ENCODE measurements at regions not wholly inside any gene's neighbourhood (a gene's known extent, or its start where the extent isn't known, plus 50 kb on each side); places are given as distances from the start of the nearest gene placed in this dataset.

GRCh38 chr20:22744341-22745193 is 160.2 kb upstream of the FOXA2 start:
- DNase-seq: no peak
- Histone ChIP-seq H3K27me3 (ENCODE audit: insufficient read depth, low read depth, severe bottlenecking) (peaks cover 37% of the 10 kb centered on the region), H3K4me3 (ENCODE audit: low read depth, low read length) (no peak overlapping the region), H3K27ac (no peak overlapping the region), H3K36me3 (no peaks in the 10 kb centered on the region), H3K9me3 (ENCODE audit: severe bottlenecking) (no peaks in the 10 kb centered on the region)
- TF ChIP-seq, protein P1, sequence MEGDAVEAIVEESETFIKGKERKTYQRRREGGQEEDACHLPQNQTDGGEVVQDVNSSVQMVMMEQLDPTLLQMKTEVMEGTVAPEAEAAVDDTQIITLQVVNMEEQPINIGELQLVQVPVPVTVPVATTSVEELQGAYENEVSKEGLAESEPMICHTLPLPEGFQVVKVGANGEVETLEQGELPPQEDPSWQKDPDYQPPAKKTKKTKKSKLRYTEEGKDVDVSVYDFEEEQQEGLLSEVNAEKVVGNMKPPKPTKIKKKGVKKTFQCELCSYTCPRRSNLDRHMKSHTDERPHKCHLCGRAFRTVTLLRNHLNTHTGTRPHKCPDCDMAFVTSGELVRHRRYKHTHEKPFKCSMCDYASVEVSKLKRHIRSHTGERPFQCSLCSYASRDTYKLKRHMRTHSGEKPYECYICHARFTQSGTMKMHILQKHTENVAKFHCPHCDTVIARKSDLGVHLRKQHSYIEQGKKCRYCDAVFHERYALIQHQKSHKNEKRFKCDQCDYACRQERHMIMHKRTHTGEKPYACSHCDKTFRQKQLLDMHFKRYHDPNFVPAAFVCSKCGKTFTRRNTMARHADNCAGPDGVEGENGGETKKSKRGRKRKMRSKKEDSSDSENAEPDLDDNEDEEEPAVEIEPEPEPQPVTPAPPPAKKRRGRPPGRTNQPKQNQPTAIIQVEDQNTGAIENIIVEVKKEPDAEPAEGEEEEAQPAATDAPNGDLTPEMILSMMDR (IDR thresholded peaks at IDR 0.05; ENCODE audit: low read depth, low read length): no peak

DNA sequence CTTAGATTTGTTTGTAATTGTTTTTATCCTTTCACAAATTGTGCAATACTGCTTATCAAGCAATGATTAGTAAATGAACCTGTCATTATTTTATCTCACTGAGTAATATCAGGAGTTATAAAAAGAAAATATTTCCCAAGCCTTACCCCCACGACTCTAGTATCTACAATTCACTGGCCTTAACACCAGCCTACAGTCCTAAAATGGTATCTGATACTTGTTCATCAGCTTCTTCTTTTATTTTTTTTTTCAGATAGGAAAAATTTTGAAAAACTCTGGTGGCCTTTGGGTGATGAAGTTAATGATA is 160.8 kb upstream of the FOXA2 start:
- no peak overlapping the region for H3K27ac ChIP-seq
- TF ChIP-seq, protein P1 (IDR thresholded peaks at IDR 0.05; ENCODE audit: low read depth, low read length): no peak

DNA sequence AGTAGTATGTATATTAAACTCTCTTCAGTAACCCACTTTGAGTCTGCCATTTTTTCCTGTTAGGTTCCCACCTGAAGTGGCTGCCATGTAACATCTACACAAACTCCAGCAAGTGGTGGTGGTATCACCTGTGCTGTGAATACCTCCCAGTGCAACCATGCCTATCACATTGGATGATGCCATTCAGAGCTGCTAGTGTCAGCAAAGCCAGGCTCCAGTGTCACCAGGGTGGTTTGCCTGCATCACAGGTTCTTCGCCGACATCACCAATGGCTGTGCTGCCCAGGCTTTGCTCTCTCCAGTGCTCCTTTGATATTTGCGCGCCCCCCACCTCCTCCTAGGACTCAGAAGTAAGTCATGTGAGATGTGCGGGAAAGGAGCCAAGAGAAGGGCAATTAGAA is 162.6 kb upstream of the FOXA2 start:
- Histone ChIP-seq H3K4me3 (ENCODE audit: low read depth, low read length) (no peak overlapping the region), H3K27ac (no peak overlapping the region), H3K27me3 (ENCODE audit: insufficient read depth, low read depth, severe bottlenecking) (peaks cover 59% of the 10 kb centered on the region), H3K36me3 (no peaks in the 10 kb centered on the region), H3K9me3 (ENCODE audit: severe bottlenecking) (no peaks in the 10 kb centered on the region)
- TF ChIP-seq, protein P1 (IDR thresholded peaks at IDR 0.05; ENCODE audit: low read depth, low read length): no peak
- DNase-seq: no peak

More for the DNA sequence above, 160.8 kb upstream of the FOXA2 start:
- peaks cover 41% of the 10 kb centered on the region for H3K27me3 ChIP-seq (ENCODE audit: insufficient read depth, low read depth, severe bottlenecking)
- no peak overlapping the region for H3K4me3 ChIP-seq (ENCODE audit: low read depth, low read length)
- DNase-seq: no peak
- H3K9me3 ChIP-seq (ENCODE audit: severe bottlenecking): no peaks in the 10 kb centered on the region
- no peaks in the 10 kb centered on the region for H3K36me3 ChIP-seq

- no peak for DNase-seq
Measured at GRCh38 chr20:22752324-22752723, 168.0 kb upstream of the FOXA2 start.

DNA sequence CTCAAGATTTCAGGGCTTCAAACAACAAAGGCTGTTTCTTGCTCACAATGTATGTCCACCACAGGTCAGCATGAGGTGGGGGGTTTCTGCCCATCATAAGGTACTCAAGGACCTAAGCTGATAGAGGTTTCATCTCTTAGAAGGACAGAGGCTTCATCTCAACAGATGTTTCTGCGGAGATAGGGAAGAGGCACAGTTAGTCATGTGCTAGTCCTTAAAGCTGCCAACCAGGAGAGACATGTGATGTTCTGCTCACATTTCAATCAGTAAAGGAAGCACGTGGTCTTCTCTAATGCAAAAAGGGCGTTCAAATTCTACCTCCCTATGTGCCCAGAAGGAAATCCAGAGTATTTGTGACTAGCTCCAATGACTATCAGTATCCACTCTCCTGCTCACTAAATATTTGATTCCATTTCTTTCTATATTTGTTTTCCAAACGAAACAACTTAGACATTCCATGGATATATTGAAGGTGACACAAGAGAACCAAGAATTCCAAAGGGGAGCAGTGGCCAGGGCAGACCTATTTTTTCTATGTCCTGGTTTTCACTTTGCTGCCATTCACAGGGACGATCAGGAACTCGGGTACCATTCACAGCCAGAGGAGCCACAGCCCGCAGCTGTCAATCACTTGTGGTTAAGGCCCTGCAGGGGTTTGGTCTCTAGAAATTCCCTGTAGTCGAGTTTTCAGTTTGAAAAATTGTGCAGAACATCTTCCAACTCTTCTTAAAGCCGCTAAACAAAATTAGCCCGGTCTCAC is 173.2 kb upstream of the FOXA2 start:
- no peak for DNase-seq
- H3K36me3 ChIP-seq: no peaks in the 10 kb centered on the region
- H3K4me3 ChIP-seq (ENCODE audit: low read depth, low read length): no peak overlapping the region
- no peaks in the 10 kb centered on the region for H3K9me3 ChIP-seq (ENCODE audit: severe bottlenecking)
- peaks cover 53% of the 10 kb centered on the region for H3K27me3 ChIP-seq (ENCODE audit: insufficient read depth, low read depth, severe bottlenecking)
- TF ChIP-seq, protein P1 (IDR thresholded peaks at IDR 0.05; ENCODE audit: low read depth, low read length): no peak
- H3K27ac ChIP-seq: no peak overlapping the region

More at GRCh38 chr20:22752324-22752723, 168.0 kb upstream of the FOXA2 start:
- TF ChIP-seq, protein P1 (IDR thresholded peaks at IDR 0.05; ENCODE audit: low read depth, low read length): no peak
- no peaks in the 10 kb centered on the region for H3K36me3 ChIP-seq
- no peak overlapping the region for H3K4me3 ChIP-seq (ENCODE audit: low read depth, low read length)
- no peaks in the 10 kb centered on the region for H3K9me3 ChIP-seq (ENCODE audit: severe bottlenecking)
- peaks cover 75% of the 10 kb centered on the region for H3K27me3 ChIP-seq (ENCODE audit: insufficient read depth, low read depth, severe bottlenecking)
- H3K27ac ChIP-seq: no peak overlapping the region

All from WERI-Rb-1 (cell line).